AG09309 (cell line): ENCODE measurements at regions not wholly inside any gene's neighbourhood (a gene's known extent, or its start where the extent isn't known, plus 50 kb on each side); places are given as distances from the start of the nearest gene placed in this dataset.
"Not testable (repeated sequence)": the region's sequence is repeated elsewhere in the genome, so short reads cannot be mapped to it uniquely, and the experiment has no call there.

Experiments
- DNase-seq: peaks from one replicate; pipeline ENCODE4 v3.0.0-alpha.2; 2010; ENCODE audit warnings: low read depth
- H3K4me3 ChIP-seq: 2 replicates; pipeline ENCODE4 v1.5.1; 2011; ENCODE audit warnings: mild to moderate bottlenecking, low read depth, low read length, moderate library complexity; ENCODE audit not compliant: control insufficient read depth
- TF ChIP-seq, protein P1 (sequence below): IDR thresholded peaks from 2 replicates; pipeline ENCODE4 v1.5.1; 2011; ENCODE audit warnings: mild to moderate bottlenecking, low read depth, low read length, inconsistent platforms; ENCODE audit not compliant: insufficient read depth, control insufficient read depth; ENCODE audit errors: missing control alignments

DNA sequence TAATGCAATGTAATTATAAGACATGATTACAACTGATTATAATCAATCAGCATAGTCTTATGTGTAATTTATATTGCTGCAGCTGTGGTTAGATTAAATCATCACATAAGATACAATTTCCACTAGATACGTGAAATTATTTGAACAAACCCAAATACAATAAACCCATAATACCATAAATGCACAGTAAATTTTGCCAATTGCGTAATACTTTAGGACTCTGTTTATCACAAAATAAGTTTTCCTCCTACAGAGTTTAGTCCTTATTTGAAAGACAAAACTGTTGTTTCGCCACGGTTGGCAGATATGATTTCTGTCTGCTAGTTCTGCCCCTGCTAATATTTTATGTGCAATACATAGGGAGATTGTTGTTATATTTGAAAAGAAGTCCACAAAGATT lies 895.9 kb upstream of the ADGRL4 start:
- no peak overlapping the region for H3K4me3 ChIP-seq
- no peak for DNase-seq
- TF ChIP-seq, protein P1, sequence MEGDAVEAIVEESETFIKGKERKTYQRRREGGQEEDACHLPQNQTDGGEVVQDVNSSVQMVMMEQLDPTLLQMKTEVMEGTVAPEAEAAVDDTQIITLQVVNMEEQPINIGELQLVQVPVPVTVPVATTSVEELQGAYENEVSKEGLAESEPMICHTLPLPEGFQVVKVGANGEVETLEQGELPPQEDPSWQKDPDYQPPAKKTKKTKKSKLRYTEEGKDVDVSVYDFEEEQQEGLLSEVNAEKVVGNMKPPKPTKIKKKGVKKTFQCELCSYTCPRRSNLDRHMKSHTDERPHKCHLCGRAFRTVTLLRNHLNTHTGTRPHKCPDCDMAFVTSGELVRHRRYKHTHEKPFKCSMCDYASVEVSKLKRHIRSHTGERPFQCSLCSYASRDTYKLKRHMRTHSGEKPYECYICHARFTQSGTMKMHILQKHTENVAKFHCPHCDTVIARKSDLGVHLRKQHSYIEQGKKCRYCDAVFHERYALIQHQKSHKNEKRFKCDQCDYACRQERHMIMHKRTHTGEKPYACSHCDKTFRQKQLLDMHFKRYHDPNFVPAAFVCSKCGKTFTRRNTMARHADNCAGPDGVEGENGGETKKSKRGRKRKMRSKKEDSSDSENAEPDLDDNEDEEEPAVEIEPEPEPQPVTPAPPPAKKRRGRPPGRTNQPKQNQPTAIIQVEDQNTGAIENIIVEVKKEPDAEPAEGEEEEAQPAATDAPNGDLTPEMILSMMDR, result no peak

DNA sequence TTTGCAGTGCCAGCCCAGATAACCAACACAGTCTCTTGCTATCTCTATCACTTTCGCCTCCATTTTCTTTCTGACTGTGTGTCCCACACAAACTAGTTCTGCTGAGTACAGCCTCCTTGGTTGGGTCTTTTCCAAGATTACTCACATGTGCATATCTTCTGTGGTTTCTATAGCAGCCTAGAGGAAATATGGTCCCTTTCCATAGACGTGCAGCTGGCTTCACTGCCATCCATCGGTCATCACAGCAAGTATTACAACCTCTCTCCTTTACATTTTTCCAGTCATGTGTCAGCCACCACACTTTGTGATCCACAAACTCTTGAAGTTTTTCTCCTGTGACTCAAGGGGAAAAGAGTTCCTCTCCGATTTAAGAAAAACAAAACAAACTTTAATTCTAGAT lies 893.4 kb upstream of the ADGRL4 start:
- peak; percentile 81 for DNase-seq
- TF ChIP-seq, protein P1, result peak; percentile 4
- H3K4me3 ChIP-seq, result no peak overlapping the region

DNA sequence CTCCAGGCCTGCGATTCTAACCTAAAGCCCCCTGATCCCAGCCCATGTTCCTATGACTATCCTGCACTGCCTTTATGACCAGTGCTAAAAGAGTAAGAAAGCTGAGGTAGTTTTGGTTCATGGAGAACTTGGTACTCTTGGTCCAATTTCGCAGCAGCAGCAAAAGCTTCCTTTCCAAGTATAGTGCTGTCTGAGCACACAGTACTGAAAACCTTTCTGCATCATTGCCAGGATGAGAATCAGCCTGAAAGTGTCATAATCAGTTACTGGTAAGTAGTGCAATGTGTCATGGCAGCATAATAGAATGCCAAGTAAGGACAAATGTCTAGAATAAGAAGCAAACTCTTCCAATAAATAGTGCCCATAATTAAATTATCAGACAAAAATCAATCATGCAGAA lies 889.6 kb upstream of the ADGRL4 start:
- TF ChIP-seq, protein P1, result no peak
- DNase-seq, result no peak

DNA sequence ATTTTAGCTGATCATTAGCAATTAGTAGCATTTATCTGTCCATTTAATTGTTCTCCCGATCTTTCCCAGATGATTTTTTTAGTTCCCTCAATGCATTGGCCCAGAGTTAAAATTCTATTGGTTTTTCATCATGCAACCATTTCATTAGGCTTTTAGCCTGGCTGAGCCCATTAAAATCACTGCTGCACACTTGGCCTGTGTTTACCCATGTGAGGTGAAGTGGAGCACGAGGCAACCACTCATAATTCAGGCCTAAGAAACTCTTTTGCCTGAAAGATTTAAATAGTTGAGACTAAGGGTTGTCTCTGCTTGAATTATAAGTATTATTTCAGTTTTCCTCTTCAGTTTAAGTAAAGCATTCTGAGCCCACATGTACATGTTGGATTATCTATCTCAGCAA lies 889.0 kb upstream of the ADGRL4 start:
- no peak overlapping the region for H3K4me3 ChIP-seq
- no peak for DNase-seq
- TF ChIP-seq, protein P1, result no peak

More for the DNA sequence above, 889.6 kb upstream of the ADGRL4 start:
- no peak overlapping the region for H3K4me3 ChIP-seq

DNA sequence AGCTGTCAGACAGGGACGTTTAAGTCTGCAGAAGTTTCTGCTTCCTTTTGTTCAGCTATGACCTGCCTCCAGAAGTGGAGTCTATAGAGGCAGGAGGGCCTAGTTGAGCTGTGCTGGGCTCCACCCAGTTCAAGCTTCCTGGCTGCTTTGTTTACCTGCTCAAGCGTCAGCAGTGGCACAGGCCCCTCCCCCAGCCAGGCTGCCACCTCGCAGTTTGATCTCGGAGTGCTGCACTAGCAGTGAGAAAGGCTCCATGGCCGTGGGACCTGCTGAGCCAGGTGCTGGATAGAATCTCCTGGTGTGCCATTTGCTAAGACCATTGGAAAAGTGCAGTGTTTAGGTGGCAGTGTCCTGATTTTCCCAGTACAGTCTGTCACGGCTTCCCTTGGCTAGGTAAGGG lies 887.6 kb upstream of the ADGRL4 start:
- not testable (repeated sequence) for DNase-seq, H3K4me3 ChIP-seq

DNA sequence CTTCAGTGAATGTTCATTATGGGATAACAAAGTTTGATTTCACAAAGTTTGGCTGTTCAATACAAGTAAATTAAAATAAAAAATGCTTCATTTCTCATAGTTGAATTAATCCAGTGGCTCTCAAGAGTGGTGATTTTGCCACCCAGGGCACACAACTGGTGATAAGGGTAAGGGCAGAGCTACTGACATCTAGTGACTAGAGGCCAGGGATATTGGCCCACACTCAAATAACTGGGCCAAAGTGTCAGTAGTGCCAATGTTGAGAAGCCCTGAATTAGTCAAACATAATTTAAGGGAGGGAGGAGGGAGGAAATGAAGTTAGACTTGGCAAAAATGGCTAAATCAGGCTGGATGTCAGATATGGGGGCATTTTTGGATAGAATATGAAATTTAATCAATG lies 880.5 kb upstream of the ADGRL4 start:
- no peak for DNase-seq
- TF ChIP-seq, protein P1, result no peak
- no peak overlapping the region for H3K4me3 ChIP-seq

DNA sequence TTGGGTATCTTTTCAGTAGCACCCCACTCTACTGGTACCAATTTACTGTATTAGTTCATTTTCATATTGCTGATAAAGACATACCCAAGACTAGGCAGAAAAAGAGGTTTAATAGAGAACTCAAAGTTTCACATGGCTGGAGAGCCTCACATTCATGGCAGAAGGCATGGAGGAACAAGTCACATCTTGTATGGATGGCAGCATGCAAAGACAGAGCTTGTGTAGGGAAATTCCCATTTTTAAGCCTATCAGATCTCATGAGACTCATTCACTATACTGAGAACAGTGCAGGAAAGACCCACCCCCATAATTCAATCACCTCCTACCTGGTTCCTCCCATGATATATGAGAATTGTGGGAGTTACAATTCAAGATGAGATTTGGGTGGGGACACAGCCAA lies 878.6 kb upstream of the ADGRL4 start:
- H3K4me3 ChIP-seq, result no peak overlapping the region
- TF ChIP-seq, protein P1, result no peak
- DNase-seq, result no peak
